Putamen (tissue), 1 donor: ENCODE measurements at regions not wholly inside any gene's neighbourhood (a gene's known extent, or its start where the extent isn't known, plus 50 kb on each side); places are given as distances from the start of the nearest gene placed in this dataset.
"Not testable (repeated sequence)": the region's sequence is repeated elsewhere in the genome, so short reads cannot be mapped to it uniquely, and the experiment has no call there.

ENCODE experiments used
- DNase-seq: peaks from one replicate; pipeline ENCODE4 v3.0.0-alpha.2; 2016; ENCODE audit warnings: low spot score

DNA sequence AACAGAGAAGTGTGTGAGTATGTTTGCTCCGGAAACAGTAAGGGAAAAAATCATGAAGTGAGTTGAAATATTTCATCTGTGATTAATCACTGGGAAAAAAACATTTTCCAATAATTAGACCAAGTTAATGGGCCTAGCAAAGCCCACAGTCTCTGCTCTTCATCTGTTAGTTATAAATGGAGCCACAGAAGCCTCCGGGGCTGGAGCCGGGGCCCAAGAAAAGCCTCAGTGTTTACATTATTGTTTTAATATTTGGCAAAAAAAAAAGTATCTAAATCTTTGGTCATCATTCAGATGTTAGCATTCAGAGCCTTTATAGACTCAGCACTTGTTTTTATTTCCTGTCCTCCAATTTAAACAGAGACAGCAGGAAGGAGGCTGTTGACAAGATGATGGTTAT is 115.0 kb downstream of the UBE2U start:
- DNase-seq = no peak

- DNase-seq = no peak
These were observed 116.6 kb downstream of the UBE2U start for GRCh38 chr1:64320007-64320406.

GRCh38 chr1:64320470-64320869 is 117.0 kb downstream of the UBE2U start:
- no peak for DNase-seq

GRCh38 chr1:64320922-64321614 is 117.6 kb downstream of the UBE2U start:
- DNase-seq = no peak

DNA sequence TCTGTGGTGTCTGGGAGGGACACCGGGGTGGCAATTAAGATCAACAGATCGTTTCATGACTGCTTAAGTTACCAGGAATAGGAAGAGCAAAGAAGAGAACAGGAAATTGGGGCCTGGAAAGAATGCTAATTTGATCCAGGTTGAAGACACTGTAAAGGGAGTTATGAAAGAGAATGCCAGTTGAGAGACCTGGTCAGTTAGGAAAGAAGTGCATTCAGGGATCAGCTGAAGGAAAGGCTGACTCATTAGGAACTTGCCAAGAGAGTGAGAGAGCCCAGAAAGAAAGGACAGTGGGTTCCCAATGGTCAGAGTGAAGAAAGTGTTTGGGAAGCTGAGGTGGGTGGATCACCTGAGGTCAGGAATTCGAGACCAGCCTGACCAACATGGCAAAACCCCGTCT is 119.6 kb downstream of the UBE2U start:
- DNase-seq = no peak

- DNase-seq = no peak
These were observed 120.5 kb downstream of the UBE2U start for GRCh38 chr1:64323882-64324281.

- DNase-seq = no peak
These were observed 122.4 kb downstream of the UBE2U start for GRCh38 chr1:64325856-64326255.

DNA sequence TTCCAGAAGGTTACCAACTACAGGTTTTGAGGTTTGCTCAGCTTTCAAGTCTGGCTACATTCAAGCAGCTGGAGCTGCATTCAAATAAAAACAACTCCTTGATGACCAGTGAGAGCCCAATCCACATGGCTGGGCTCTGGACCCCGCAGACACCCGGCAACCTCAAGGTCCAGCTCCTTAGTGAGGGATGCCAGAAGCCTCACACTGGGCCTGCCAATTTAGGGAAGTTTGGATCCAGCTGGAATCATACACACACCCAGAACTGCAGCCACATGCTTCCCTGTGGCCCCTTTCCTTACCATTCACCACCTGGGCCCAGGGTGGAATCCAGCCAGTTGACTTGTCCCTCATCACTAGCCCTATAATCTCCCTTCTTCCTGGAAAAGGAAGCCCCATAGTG is 123.7 kb downstream of the UBE2U start:
- no peak for DNase-seq

DNA sequence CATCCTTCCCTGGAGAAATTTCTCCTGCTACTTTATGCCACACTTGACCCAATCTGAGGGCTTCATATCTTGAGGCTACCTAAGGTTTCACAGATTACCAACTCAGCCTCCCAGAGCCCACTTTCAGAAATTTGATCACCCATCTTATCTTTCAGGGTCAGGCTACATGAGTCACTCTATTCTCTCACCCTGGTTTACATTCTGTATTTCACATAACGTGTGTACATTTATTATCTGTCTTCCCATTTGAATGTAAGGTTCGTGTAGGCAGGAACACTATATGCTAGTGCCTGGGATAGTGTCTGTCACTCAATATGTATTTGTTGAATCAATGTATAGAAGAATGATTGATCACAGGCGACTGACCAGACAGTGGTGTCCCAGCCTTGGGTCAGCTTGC is 124.8 kb downstream of the UBE2U start:
- no peak for DNase-seq

GRCh38 chr1:64330839-64331238 is 127.4 kb downstream of the UBE2U start:
- no peak for DNase-seq

DNA sequence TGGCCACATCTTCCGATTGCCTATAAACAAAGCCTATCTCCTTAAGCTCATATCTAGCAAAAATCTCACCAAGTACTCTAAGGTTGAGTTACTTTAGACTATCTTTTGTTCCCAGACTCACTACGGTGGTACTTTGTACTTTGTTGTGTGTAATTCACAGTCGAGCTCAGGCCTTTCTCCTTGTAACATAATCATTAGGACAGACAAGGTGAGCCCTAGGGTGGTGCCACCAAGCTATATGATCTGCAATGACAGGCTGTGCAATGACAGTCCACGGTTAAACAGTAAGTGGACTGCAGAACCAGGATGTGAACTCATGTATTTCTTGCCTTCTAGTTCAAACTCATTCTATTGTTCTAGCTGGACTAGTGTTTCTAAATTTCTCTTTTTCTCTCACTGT is 132.2 kb downstream of the UBE2U start:
- no peak for DNase-seq

GRCh38 chr1:64337475-64337874 is 132.5 kb upstream of the CACHD1 start:
- DNase-seq = no peak

- no peak for DNase-seq
These were observed 132.0 kb upstream of the CACHD1 start for GRCh38 chr1:64337926-64338325.

DNA sequence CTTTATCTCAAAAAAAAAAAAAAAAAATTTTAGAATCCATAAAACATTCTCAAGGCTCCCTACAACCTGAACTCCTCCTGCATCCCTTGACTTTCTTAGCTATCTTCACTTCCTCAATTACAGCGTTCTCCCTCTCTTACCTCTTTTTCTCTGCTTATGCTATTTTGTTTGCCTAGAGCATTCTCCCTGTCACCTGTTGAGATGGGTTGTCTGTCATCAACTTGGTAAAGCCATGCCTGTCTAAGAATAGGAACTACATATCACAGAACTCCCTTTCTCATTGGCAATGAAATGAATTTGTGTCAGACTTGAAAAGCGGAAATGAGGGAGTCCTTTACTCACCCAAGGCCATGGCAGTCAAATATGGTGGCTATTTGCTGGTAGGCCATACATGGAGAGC is 129.6 kb upstream of the CACHD1 start:
- DNase-seq = no peak

DNA sequence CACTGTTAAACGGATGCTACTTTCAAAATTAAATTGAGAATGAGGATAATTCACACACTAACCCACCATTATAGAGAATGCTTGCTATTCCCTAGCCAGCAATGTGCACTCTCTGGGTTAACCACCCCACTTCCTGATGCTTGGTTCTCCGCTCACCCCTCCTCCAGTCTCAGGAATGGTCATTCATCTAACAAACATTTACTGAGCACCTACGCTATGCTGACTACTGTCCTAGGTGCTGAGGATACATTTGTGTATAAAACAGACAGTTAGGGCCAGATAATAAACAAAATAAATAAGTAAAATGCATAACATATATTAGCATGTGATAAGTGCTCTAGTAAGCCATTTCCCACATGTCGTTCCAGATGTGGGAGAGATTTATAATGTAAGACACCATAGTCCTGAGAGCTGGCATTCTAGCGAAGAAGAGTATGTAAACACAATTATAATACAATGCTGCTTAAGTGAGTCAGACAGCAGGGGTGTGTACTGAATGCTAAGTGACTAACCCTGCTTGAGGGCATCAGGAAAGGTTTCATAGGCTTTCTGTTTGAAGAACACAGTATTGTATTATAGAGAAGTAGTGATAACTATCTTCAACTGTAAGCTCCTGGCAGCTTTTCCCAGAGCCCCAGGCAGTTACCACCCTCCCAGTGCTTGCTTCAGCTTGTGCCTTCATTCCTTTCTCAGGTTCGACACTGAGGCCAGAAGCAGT is 126.7 kb upstream of the CACHD1 start:
- DNase-seq = no peak

- no peak for DNase-seq
These were observed 126.1 kb upstream of the CACHD1 start for GRCh38 chr1:64343823-64344190.

GRCh38 chr1:64348270-64348960 is 121.5 kb upstream of the CACHD1 start:
- no peak for DNase-seq

GRCh38 chr1:64348961-64349648 is 120.8 kb upstream of the CACHD1 start:
- no peak for DNase-seq

- DNase-seq = not testable (repeated sequence)
These were observed 114.4 kb upstream of the CACHD1 start for GRCh38 chr1:64355534-64355933.

- no peak for DNase-seq
These were observed 113.2 kb upstream of the CACHD1 start for GRCh38 chr1:64356636-64357256.

DNA sequence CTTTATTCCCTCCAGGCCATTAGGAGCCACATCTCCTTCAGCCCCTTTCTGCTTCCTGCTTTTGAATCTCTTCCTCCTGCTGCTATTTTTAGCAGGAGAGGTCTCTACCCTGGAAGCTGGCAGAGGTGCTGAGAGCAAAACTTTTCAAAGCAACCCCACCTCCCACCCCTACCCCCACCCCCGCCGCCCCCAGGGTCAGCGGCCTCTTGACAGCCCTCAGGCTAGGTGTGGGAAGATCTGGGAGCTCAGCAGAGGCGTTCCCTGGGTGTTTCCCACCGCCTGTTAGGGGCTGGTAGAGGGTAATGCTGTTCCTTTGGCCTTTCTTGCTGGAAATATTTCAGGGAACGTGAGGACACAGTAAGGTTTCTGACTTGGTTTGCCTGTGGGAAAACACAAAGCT is 112.5 kb upstream of the CACHD1 start:
- no peak for DNase-seq

GRCh38 chr1:64358692-64359091 is 111.2 kb upstream of the CACHD1 start:
- DNase-seq = no peak
